ENCODE measurements at regions not wholly inside any gene's neighbourhood (a gene's known extent, or its start where the extent isn't known, plus 50 kb on each side); places are given as distances from the start of the nearest gene placed in this dataset.

GRCh38 chr4:147336252-147336651 lies 144.6 kb upstream of the EDNRA start:
- TF ChIP-seq CTCF (IDR thresholded peaks at IDR 0.05; ENCODE audit: low read depth, low read length), result no peak
- TF ChIP-seq EZH2phosphoT487 (IDR thresholded peaks at IDR 0.05; ENCODE audit: low read depth), result no peak
